ENCODE measurements at regions not wholly inside any gene's neighbourhood (a gene's known extent, or its start where the extent isn't known, plus 50 kb on each side); places are given as distances from the start of the nearest gene placed in this dataset.
A peak's percentile ranks its signal among the peaks of the same experiment; 100 is the strongest.

DNA sequence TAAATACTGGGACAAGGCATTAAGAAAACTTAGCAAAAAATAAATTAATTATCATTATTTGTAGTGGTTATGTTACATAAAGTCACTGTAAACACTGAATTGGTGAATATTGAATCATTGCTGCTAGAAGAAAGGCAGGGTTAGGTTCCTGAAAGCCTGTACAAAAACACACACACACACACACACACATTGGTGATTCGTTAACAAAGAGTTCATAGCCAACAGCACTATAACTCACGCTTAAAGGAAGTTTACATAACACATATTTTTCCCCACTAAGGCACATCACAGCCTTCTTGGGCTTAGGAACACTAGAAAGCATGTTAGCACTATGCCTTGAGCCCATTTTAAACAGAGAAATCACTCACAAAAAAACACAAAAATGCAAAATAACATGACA lies 690.0 kb upstream of the PIK3C3 start:
- ChIA-PET POLR2A (no interaction called here), CTCF (no interaction called here)
- H3K27me3 ChIP-seq (ENCODE audit: control insufficient read depth in 2 of 2, insufficient read depth in 2 of 2, low read length in 2 of 2) = no peaks in the 10 kb centered on the region
- H2AFZ ChIP-seq (ENCODE audit: low read depth, low read length) = no peak overlapping the region
- H3K9ac ChIP-seq (replicated peaks; ENCODE audit: extremely low read depth, insufficient read depth, low read length) = no peak overlapping the region
- H3K4me3 ChIP-seq (replicated peaks in 1 of 3; ENCODE audit: insufficient read depth in 1 of 3, low read depth in 1 of 3, low read length in 3 of 3) = no peak overlapping the region
- FAIRE-seq = no peak
- H3K79me2 ChIP-seq (ENCODE audit: control insufficient read depth, insufficient read depth, low read length) = no peaks in the 10 kb centered on the region
- H4K20me1 ChIP-seq (replicated peaks; ENCODE audit: control insufficient read depth, extremely low read depth, insufficient read depth, low read length) = no peaks in the 10 kb centered on the region
- dilution Hi-C loops (cut with MboI; ENCODE audit: extremely low pct_ligation_motif_present, low sequenced_read_pairs) (no loop called here), intact Hi-C loops (cut with micrococcal nuclease) (no loop called here)
- DNase-seq (ENCODE audit: low read depth, low spot score) = peak; percentile 34
- BruUV-seq (replicated peaks) = no TSS peak
- H3K4me1 ChIP-seq (ENCODE audit: control insufficient read depth, extremely low read depth, insufficient read depth, low read length) = no peaks in the 10 kb centered on the region
- TF ChIP-seq JUN (IDR thresholded peaks at IDR 0.05; ENCODE audit: borderline replicate concordance, insufficient read depth, insufficient read length, low read depth) (no peak), GATA2 (IDR thresholded peaks at IDR 0.05; ENCODE audit: insufficient read depth, insufficient read length, low read depth, low read length) (no peak), FOS (IDR thresholded peaks at IDR 0.05; ENCODE audit: borderline replicate concordance, insufficient read depth, low read length) (no peak), POLR2AphosphoS5 (IDR thresholded peaks at IDR 0.05; ENCODE audit: insufficient read depth, low read depth, low read length) (no peak), EZH2 (IDR thresholded peaks at IDR 0.05; ENCODE audit: borderline replicate concordance, low read depth, low read length, severe bottlenecking) (no peak)
- TF ChIP-seq, protein P1, sequence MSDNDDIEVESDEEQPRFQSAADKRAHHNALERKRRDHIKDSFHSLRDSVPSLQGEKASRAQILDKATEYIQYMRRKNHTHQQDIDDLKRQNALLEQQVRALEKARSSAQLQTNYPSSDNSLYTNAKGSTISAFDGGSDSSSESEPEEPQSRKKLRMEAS (IDR thresholded peaks at IDR 0.05; ENCODE audit: insufficient read depth, insufficient read length) = no peak
- TF ChIP-seq, protein P2, sequence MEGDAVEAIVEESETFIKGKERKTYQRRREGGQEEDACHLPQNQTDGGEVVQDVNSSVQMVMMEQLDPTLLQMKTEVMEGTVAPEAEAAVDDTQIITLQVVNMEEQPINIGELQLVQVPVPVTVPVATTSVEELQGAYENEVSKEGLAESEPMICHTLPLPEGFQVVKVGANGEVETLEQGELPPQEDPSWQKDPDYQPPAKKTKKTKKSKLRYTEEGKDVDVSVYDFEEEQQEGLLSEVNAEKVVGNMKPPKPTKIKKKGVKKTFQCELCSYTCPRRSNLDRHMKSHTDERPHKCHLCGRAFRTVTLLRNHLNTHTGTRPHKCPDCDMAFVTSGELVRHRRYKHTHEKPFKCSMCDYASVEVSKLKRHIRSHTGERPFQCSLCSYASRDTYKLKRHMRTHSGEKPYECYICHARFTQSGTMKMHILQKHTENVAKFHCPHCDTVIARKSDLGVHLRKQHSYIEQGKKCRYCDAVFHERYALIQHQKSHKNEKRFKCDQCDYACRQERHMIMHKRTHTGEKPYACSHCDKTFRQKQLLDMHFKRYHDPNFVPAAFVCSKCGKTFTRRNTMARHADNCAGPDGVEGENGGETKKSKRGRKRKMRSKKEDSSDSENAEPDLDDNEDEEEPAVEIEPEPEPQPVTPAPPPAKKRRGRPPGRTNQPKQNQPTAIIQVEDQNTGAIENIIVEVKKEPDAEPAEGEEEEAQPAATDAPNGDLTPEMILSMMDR (IDR thresholded peaks at IDR 0.05; ENCODE audit: extremely low read depth in 1 of 2, insufficient read depth in 1 of 2, low read depth in 1 of 2, low read length in 2 of 2) = no peak
- no peak overlapping the region for H3K4me2 ChIP-seq (ENCODE audit: insufficient read depth, low read length)
- no peaks in the 10 kb centered on the region for H3K9me3 ChIP-seq (replicated peaks; ENCODE audit: control insufficient read depth, insufficient read depth, low read length)
- H3K36me3 ChIP-seq (ENCODE audit: control insufficient read depth in 2 of 2, extremely low read depth in 1 of 2, insufficient read depth in 2 of 2, low read length in 2 of 2) = no peaks in the 10 kb centered on the region
- H3K27ac ChIP-seq (ENCODE audit: insufficient read depth, low read depth, low read length) = no peak overlapping the region
- H3K9me1 ChIP-seq (replicated peaks; ENCODE audit: control insufficient read depth, extremely low read depth, insufficient read depth, low read length) = no peaks in the 10 kb centered on the region

Measured in endothelial cell of umbilical vein (primary cell).